Esophagus (tissue), 2 donors: ENCODE measurements at regions not wholly inside any gene's neighbourhood (a gene's known extent, or its start where the extent isn't known, plus 50 kb on each side); places are given as distances from the start of the nearest gene placed in this dataset.

Experiments used
- H3K27ac ChIP-seq, 2 donors: one replicate each; pipeline ENCODE4 v1.5.1; 2013; ENCODE audit warnings: low read depth in 2 of 2, mild to moderate bottlenecking in 2 of 2, inconsistent platforms in 1 of 2, low read length in 1 of 2, moderate library complexity in 1 of 2
- H3K27me3 ChIP-seq, 2 donors: one replicate each; pipeline ENCODE4 v1.6.1; 2013; ENCODE audit warnings: low read length in 2 of 2, control low read depth in 1 of 2, mild to moderate bottlenecking in 1 of 2; ENCODE audit not compliant: insufficient read depth in 2 of 2, control insufficient read depth in 1 of 2
- H3K36me3 ChIP-seq, 2 donors: one replicate each; pipeline ENCODE4 v1.6.1; 2013; ENCODE audit warnings: low read length in 1 of 2; ENCODE audit not compliant: control insufficient read depth in 2 of 2, insufficient read depth in 2 of 2
- H3K4me1 ChIP-seq, 2 donors: one replicate each; pipeline ENCODE4 v1.6.1; 2013; ENCODE audit warnings: low read length in 1 of 2; ENCODE audit not compliant: control insufficient read depth in 2 of 2, insufficient read depth in 2 of 2
- H3K4me3 ChIP-seq, 2 donors: one replicate each; pipeline ENCODE4 v1.5.1; 2013; ENCODE audit warnings: low read length in 2 of 2, mild to moderate bottlenecking in 2 of 2, low read depth in 1 of 2, moderate library complexity in 1 of 2
- H3K9me3 ChIP-seq, 2 donors: one replicate each; pipeline ENCODE4 v1.6.1; 2013; ENCODE audit warnings: mild to moderate bottlenecking in 2 of 2, low read depth in 1 of 2, low read length in 1 of 2, moderate library complexity in 1 of 2; ENCODE audit not compliant: control insufficient read depth in 2 of 2, insufficient read depth in 1 of 2
- WGBS, 2 donors: extraction: QIAGEN DNeasy Blood & Tissue Kit; methylation state at CpG; one replicate each; pipeline ENCODE4 v1.1.7; 2013; 5-methylcytosine and 5-hydroxymethylcytosine counted together
- donor health status: healthy with polysubstance abuse.
- donor health status: Bipolar disorder and iron deficiency.

DNA sequence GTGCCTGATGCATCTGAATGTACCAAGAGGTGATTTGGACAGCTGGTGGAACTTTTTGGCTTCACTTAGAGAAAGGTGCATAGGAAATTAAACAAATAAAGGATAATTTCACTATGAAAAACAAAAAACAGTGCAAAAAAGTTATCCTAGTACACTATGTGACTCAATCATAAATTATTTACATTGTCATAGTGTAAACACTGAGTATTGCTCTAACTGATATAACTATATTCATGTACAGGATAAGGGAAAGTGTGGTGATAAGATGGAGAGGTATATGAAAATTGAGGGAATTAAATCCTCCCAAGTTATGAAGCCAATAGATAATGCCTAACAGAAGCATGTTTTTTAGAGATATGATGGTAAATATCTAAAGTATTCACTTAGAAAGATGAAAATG, 50.2 kb upstream of the CPNE4 start:
- Histone ChIP-seq H3K9me3 (no peaks in the 10 kb centered on the region), H3K27me3 (no peaks in the 10 kb centered on the region), H3K4me3 (no peak overlapping the region), H3K27ac (no peak overlapping the region), H3K36me3 (no peaks in the 10 kb centered on the region), H3K4me1 (no peaks in the 10 kb centered on the region)

DNA sequence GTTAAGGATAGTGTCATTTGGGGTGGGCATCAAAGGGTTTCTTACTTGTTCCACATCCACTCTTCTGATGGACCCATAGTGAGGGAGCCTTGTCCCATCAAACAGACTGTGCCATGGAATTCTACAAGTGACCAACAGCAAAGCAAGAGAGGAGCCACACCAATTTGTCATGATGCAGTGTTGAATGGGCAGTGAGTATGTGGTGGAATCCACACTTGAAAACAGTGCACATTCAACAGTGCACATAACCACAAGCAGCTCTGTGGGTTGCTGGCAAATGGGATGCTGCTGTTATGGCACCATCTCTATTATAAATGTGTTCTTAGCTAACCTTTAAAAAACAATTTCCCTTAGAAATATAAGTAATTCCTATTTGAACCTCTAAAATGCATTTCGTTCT, 52.5 kb upstream of the CPNE4 start:
- Histone ChIP-seq H3K4me3 (no peak overlapping the region), H3K27ac (no peak overlapping the region), H3K36me3 (no peaks in the 10 kb centered on the region), H3K9me3 (no peaks in the 10 kb centered on the region), H3K4me1 (no peaks in the 10 kb centered on the region), H3K27me3 (no peaks in the 10 kb centered on the region)
- 50 to 63% methylated on average over 1 of the region's 1 CpG for WGBS, 2 donors

DNA sequence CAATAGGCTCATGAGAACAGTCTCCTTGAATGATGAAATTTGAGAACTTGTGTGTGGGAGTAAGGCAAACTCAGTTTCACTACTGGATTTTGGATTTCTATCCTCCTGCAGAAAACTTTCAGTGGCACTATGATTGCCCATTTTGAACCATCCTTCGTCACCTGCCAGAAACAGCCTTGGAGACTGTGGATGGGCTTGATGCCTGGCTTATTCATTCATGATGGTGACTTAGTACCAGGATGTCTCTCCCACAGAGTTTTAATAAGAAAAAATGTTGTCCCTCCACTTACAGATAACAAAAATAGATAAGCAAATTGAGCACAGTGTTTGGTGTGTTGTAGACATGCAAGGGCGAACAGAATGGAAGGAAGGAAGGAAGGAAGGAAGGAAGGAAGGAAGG, 53.5 kb upstream of the CPNE4 start:
- WGBS, 2 donors = 42 to 72% methylated on average over 2 of the region's 2 CpGs
- H3K4me1 ChIP-seq = no peaks in the 10 kb centered on the region
- no peak overlapping the region for H3K4me3 ChIP-seq
- no peaks in the 10 kb centered on the region for H3K9me3 ChIP-seq
- H3K36me3 ChIP-seq = no peaks in the 10 kb centered on the region
- no peaks in the 10 kb centered on the region for H3K27me3 ChIP-seq
- no peak overlapping the region for H3K27ac ChIP-seq

DNA sequence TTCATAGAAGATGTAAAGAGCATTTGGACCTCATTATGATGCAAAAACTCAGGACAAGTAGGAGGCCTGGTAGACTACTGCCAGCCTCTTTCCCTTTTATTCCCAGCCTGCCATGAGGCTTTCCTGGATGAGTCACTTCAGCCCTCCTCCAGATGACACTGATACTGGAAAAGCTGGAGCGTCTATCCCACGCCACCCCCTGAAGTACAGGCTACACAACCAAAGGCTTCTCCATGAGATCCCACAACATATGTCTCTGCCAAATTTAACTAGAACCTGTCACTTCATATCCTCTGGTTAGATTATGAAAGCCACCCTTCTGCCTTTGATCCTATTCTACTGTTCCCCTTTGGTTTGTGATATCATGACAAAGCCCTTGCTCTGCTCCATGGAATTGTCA, 56.1 kb upstream of the CPNE4 start:
- H3K4me3 ChIP-seq = no peak overlapping the region
- H3K4me1 ChIP-seq = no peaks in the 10 kb centered on the region
- no peaks in the 10 kb centered on the region for H3K36me3 ChIP-seq
- no peak overlapping the region for H3K27ac ChIP-seq
- H3K27me3 ChIP-seq = no peaks in the 10 kb centered on the region
- no peaks in the 10 kb centered on the region for H3K9me3 ChIP-seq
- WGBS, 2 donors = 72 to 89% methylated on average over 2 of the region's 2 CpGs

DNA sequence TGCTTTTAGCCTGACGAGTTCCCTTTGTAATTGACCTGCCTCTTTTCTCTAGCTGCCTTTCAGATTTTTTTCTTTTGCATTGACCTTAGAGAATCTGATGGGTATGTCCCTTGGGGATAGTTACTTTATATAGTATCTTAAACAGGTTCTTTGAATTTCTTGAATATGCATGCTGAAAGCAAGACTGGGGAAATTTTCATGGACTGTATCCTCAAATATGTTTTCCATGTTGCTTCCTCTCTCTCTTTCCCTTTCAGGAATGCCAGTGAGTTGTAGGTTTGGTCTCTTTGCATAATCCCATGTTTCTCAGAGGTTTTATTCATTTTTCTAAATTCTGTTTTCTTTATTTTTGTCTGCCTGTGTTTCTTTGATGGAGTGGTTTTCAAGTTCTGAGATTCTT, 81.8 kb upstream of the CPNE4 start:
- H3K4me3 ChIP-seq = no peak overlapping the region
- H3K36me3 ChIP-seq = no peaks in the 10 kb centered on the region
- WGBS, 2 donors = 81 to 84% methylated on average over 1 of the region's 1 CpG
- H3K27me3 ChIP-seq = no peaks in the 10 kb centered on the region
- H3K27ac ChIP-seq = no peak overlapping the region
- peaks cover 0 to 2% of the 10 kb centered on the region in 2 donors for H3K9me3 ChIP-seq
- H3K4me1 ChIP-seq = peaks cover 0 to 3% of the 10 kb centered on the region in 2 donors

DNA sequence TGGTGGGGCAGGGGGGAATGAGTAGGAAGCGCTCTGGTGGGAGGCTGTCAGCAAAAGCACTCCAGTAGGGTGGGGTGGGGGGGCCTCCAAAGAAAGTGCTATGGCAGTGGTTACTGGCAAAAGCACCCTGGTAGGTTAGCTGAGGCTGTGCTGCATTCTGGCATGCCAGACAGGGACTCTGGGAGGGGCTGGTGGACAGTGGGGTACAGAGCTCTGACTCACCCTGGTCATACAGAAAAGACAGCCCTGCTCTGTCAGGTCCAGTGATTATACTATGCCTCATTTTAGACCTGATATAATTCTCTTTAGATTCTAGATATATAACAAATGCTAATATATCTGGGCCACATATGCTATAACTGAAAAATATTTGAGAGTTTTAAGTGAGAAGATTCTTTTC, 82.8 kb upstream of the CPNE4 start:
- Histone ChIP-seq H3K4me3 (no peak overlapping the region), H3K36me3 (no peaks in the 10 kb centered on the region), H3K9me3 (peaks cover 0 to 2% of the 10 kb centered on the region in 2 donors), H3K27me3 (no peaks in the 10 kb centered on the region), H3K27ac (no peak overlapping the region), H3K4me1 (peaks cover 0 to 3% of the 10 kb centered on the region in 2 donors)
- 86 to 92% methylated on average over 1 of the region's 1 CpG for WGBS, 2 donors

DNA sequence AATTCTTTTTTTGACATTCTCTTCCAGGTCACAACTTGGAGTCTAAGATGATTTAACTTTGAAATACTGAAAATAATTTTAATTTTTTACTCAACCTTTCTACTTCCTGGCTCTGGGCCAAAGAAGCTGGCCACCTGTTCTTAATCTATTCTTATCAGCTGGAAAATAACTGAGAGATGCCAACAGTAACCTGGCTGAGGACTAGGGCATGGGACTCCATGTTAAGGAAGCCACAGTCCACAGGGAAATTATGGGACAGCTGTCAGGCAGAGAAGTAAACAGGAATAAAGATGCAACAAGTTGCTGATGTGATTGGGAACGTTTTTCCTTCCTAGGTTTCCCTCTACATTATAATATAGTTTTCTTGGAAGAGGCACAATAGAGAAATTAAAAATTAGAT, 84.7 kb upstream of the CPNE4 start:
- H3K9me3 ChIP-seq = peaks cover 0 to 2% of the 10 kb centered on the region in 2 donors
- H3K4me1 ChIP-seq = peaks cover 0 to 3% of the 10 kb centered on the region in 2 donors
- H3K4me3 ChIP-seq = no peak overlapping the region
- WGBS, 2 donors = 26 to 35% methylated on average over 1 of the region's 1 CpG
- no peaks in the 10 kb centered on the region for H3K36me3 ChIP-seq
- no peaks in the 10 kb centered on the region for H3K27me3 ChIP-seq
- no peak overlapping the region for H3K27ac ChIP-seq

DNA sequence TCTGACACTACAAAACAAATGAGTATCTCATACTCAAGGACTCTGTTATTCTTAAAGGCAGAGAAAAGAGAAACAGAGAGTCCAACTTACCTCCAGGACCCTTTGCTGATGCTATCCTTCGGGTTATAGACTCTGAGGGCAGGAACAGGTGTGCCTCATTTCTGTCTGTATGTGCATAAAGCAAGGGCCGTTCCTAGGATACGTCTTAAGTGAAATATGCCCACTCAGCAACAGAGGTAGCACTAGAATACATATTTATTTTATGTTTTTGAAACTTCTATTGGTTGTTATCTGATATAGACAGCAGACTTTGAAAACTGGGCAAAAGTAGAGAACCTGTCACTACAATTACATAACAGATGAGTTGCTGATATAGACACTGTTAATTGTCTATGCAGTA, 89.3 kb upstream of the CPNE4 start:
- H3K27me3 ChIP-seq = no peaks in the 10 kb centered on the region
- H3K4me1 ChIP-seq = no peaks in the 10 kb centered on the region
- H3K9me3 ChIP-seq = no peaks in the 10 kb centered on the region
- WGBS, 2 donors = 73 to 76% methylated on average over 3 of the region's 3 CpGs
- H3K4me3 ChIP-seq = no peak overlapping the region
- H3K36me3 ChIP-seq = no peaks in the 10 kb centered on the region
- H3K27ac ChIP-seq = no peak overlapping the region

DNA sequence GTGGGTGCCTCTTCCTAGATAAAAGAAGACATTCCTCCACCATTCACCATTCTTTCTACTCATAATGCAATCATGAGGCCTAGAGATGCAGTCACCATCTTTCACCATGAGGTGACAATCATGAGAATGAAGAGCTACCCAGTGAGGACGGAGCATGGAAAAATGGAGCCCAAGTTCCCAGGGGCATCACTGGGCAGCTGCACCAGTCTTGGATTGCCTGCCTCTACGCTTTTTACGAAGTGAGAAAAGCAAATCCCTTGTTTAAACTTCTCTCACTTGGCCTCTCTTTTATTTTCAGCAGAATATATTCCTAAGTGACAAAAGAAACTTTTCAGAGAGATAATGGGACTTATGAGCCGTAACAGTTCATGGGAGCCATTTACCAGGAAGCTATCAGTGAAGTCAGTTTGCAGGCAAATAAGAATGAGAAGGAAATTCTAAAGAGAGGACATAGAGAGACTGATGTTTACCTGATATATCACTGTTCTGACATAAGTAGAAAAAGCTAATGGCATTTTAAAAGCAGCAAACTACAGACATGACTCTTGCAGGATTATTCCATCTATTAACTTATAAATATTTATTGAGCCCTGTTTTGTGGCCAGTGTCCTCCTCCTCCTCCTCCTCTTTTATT, 90.0 kb upstream of the CPNE4 start:
- Histone ChIP-seq H3K9me3 (no peaks in the 10 kb centered on the region), H3K4me1 (no peaks in the 10 kb centered on the region), H3K36me3 (no peaks in the 10 kb centered on the region), H3K27me3 (no peaks in the 10 kb centered on the region), H3K27ac (no peak overlapping the region), H3K4me3 (no peak overlapping the region)
- 72 to 76% methylated on average over 4 of the region's 4 CpGs for WGBS, 2 donors

DNA sequence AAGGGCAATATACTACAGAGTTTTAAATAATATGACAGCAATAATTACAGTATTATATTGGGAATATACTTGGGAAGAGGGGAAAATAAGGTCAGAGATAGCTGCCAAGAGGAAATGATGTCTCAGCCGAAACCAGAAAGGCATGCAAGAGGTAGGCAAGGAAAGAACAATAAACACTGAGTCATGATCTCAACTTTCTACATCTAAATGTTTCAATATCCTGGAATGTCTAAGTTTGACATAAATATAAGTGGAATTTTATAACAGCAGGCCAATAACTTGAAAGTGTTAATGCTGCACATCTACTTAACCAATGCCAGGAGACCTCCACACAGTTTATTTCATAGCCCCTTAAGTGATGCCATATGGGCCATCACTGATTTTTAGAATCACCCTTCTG, 99.8 kb upstream of the CPNE4 start:
- WGBS, 2 donors = 19 to 35% methylated on average over 1 of the region's 1 CpG
- no peaks in the 10 kb centered on the region for H3K27me3 ChIP-seq
- no peaks in the 10 kb centered on the region for H3K36me3 ChIP-seq
- peak overlapping the region in 1 of 2 donors; percentile 54 for H3K27ac ChIP-seq
- H3K4me3 ChIP-seq = no peak overlapping the region
- H3K9me3 ChIP-seq = no peaks in the 10 kb centered on the region
- H3K4me1 ChIP-seq = peaks cover 0 to 2% of the 10 kb centered on the region in 2 donors
